GM18867 (cell line): ENCODE measurements at regions not wholly inside any gene's neighbourhood (a gene's known extent, or its start where the extent isn't known, plus 50 kb on each side); places are given as distances from the start of the nearest gene placed in this dataset.
"Not testable (repeated sequence)": the region's sequence is repeated elsewhere in the genome, so short reads cannot be mapped to it uniquely, and the experiment has no call there.

Experiments used
- ATAC-seq: cut with Tn5 transposase; IDR thresholded peaks from one replicate; pipeline ENCODE4 v1.9.1; 2021; ENCODE audit warnings: mild to moderate bottlenecking, moderate library complexity; ENCODE audit not compliant: unreplicated experiment

- no peak for ATAC-seq
Observed at GRCh38 chr14:25350021-25350420, 300.1 kb upstream of the STXBP6 start.

GRCh38 chr14:25349269-25349668 is 299.3 kb upstream of the STXBP6 start:
- ATAC-seq: no peak

- no peak for ATAC-seq
Observed at GRCh38 chr14:25340882-25341281, 290.9 kb upstream of the STXBP6 start.

DNA sequence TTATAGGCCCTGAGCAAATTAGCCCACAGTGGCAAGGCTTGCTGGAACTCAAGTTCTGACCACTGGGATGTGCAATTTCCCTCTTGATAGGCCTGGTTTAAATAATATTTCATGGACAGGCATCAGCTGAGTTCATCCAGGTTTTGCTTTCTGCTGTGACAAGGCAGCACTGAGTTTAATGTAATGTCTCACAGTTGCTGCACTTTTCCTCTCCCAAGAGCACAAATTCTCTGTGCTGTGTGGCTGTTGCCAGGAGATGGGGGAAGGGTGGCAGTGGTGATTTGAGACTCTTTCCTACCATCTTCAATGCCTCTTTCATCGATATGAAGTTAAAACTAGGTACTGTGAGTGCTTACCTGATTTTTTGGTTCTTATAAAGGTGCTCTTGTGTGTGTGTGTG is 272.8 kb upstream of the STXBP6 start:
- ATAC-seq: no peak

- not testable (repeated sequence) for ATAC-seq
Observed at GRCh38 chr14:25316007-25316406, 266.1 kb upstream of the STXBP6 start.

DNA sequence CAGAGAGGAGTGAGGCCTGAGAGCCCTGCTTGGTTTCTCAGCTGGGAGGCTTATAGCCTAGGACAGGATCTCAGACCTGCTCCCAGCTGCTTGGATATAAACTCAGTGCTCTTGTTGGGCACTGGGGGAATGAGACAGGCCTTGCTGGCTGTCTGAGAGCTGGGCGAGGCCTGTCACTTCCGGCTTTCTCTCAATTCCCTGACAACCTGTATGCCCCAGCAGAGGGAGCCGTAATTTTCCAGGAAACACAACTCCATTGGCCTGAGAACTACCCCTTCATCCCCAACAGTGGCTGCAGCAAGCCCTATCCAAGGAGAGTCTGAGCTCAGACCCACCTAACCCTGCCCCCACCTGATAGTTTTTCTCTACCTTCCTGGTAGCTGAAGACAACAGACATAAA is 258.3 kb upstream of the STXBP6 start:
- ATAC-seq: no peak

DNA sequence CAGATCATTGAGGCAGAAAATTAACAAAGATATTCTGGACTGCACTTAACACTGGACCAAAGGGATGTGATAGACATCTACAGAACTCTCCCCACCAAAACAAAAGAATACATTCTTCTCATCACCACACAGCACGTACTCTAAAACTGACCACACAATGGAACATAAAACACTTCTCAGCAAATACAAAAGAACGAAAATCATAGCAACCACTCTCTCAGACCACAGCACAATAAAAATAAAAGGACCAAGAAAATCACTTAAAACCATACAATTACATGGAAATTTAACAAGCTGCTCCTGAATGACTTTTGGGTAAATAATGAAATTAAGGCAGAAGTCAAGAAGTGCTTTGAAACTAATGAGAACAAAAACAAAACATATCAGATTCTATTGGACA is 254.0 kb upstream of the STXBP6 start:
- ATAC-seq: no peak

GRCh38 chr14:25298238-25298637 is 248.3 kb upstream of the STXBP6 start:
- no peak for ATAC-seq

- not testable (repeated sequence) for ATAC-seq
Observed at GRCh38 chr14:25290154-25290553, 240.2 kb upstream of the STXBP6 start.

DNA sequence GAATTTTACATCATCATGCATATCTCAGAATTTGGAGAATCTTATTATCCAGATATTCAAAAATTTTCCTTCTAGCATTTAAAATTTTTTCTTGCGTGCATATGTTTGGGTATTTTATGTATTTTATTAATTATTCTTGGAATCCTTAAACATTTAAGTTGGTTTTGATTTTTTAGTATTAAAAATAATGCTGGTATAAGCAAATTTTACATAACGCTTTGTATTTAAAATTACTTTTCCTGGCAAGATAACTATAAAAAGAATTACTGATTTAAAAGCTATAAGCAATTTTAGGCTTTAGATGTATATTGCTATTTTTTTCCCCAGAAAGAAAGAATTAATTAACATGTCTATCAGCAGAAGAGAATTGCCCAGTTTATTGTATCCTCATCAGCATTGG is 224.6 kb upstream of the STXBP6 start:
- ATAC-seq: no peak

DNA sequence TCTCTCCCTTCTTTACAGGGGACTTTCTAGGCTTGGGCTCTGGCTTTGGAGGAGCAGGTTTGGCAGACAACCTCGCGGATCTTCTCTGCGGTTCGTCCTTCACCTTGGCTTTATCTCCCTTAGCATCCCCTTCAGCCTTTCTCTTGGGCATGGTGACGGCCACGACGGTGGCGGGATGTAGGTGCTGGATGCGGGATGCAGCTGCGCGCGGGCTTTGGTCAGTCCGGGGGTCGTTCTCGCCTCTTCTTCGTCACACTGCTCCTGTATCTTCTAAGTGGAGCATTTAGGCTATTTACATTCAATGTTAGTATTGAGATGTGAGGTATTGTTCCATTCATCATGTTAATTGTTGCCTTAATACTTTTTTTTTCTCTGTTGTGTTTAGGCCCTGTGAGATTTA is 217.2 kb upstream of the STXBP6 start:
- ATAC-seq: no peak

DNA sequence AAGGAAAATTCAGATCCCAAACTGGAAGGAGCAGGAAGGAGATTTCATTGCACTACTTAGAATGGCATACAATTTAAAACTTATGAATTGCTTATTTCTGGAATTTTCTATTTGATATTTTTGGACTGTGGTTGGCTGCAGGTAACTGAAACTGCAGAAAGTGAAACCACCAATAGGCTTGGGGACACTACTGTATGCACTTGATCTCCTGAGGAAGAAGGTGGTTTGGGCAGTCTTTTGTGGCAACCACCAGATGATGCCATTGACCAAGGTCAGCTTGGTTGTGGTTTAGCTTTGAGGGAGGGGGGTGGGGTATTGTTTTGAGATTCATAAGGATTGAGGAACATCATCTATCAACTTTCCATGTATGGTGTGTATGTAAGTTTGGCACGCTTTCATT is 209.5 kb upstream of the STXBP6 start:
- ATAC-seq: no peak

- ATAC-seq: no peak
Observed at GRCh38 chr14:25252793-25253192, 202.8 kb upstream of the STXBP6 start.

DNA sequence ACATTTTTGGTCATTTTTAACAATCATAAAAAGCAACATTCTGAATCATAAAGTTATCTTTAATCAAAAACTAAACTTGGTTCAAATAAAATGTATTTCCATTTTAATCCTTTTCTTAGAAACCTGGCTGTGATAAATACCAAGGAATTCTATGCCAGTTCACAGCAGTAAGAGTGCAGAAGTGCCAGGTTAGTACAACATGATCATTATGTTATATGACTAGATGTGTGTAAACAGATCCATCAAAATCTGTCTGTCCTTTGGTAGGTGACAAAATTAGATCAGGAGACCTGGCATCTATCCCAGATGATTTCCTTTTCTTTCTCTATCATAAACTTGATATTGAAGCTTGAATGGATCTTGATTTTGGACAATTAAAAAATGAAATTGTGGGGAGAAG is 200.6 kb upstream of the STXBP6 start:
- no peak for ATAC-seq

DNA sequence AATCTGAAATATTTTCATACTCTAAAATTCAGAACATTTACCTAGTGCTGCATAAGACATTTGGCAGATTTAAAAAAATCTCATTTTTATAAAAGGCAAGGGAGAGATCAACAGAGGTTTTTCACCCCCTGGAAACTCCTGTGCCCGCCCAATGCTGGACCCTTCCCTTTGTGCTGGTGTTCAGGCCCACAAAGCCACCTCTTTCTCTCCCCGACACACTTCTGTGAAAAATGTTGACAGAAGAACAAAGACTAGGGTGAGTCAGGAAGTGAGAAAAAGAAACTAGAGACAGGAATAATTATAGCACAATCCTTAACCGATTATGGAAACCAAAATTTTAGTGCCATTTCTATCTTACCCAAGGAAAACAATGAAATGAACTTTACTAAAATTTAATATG is 197.7 kb upstream of the STXBP6 start:
- no peak for ATAC-seq

DNA sequence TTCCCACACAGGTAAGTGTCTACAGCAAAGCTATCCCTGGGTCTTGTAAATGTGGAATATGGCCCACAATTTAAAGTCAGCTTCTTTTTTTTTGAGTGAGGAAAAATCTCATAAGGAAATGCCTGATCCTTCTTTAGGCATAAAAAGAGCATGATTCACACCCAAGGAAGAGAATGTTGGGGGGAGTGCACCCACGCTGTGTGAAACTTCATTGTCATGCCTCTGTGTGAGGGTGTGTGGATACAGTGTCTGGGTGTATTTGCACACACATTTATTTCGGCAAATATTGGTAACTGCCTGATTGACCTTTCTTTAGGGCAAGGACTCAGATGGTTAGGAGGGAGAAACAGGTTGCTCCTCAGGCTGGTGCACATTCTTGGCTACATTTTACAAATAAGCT is 196.8 kb upstream of the STXBP6 start:
- ATAC-seq: no peak

GRCh38 chr14:25239170-25239569 is 189.2 kb upstream of the STXBP6 start:
- ATAC-seq: no peak

GRCh38 chr14:25237845-25238244 is 187.9 kb upstream of the STXBP6 start:
- no peak for ATAC-seq

DNA sequence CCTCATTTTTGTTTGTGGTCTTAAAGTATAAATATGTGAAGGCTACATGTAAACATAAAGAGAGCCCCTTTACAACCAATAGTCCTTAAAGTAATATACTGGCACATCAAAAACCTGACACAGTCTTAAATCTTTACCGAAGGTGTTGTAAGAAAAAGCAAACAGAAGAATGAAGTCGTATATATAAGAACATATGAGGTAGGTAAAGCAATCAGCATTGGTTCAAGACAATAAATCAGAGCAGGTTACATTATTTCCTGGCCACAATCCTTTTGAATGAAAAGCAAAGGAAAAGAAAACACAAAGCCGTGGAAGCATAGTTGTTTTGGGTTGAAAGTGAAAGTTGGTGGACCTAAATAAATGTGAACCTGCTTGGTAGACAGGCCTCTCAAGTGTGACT is 183.7 kb upstream of the STXBP6 start:
- ATAC-seq: no peak

GRCh38 chr14:25231004-25231403 is 181.1 kb upstream of the STXBP6 start:
- no peak for ATAC-seq

DNA sequence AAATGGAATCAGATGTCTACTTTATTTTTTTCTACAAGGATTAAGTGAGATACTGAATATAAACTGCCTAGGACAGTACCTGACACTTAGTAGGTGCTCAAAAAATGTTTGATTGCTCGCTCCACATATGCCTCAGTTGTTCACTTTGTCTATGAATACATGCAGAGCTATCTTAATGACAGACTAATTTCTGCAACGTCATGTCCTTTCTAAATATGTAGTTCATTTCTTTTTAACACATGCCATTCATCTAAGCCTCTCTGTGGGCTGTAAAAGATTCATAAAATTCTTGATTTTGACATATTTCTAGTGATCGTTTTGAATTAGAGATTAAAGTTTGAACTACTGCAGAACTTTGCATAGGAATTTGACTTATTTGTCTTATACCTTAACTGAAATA is 176.3 kb upstream of the STXBP6 start:
- no peak for ATAC-seq

GRCh38 chr14:25222256-25222655 is 172.3 kb upstream of the STXBP6 start:
- no peak for ATAC-seq

DNA sequence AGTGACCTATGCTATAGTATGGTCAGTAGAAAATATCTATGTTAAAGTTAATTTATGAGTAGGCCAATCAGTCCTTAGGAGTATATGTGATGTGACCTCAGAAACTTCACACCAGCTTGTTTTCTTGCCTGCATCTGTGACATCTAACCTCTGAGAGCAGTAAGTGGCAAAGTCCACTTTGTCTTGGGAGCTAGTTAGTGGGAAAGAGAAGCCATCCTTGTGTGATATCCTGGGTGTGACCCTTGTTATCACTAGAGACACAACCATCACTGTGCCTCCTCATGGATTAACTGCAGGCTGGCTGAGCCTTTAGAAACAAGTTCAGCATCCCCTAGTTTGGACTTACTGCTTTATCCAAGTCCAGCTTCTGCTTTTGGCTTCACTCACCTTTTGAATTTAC is 170.6 kb upstream of the STXBP6 start:
- no peak for ATAC-seq

DNA sequence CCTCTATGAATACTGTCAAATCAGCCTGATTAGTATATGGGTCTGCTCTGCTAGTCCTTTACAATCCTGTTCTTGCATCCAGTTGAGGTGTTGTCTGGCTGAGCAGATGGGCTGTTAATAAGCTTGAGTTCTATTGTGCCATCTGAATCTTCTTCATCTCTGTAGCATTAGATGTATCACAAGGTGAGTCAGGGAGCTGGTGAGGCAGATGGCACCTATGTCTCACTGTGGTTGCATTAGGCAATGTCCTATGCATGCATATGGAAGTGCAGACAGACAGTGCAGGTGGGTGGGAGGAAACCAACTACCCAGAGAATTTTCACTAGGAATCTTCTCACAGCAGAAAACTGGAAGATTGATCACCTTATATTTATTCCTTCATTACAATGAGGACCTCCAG is 165.7 kb upstream of the STXBP6 start:
- ATAC-seq: no peak
